ENCODE measurements at regions not wholly inside any gene's neighbourhood (a gene's known extent, or its start where the extent isn't known, plus 50 kb on each side); places are given as distances from the start of the nearest gene placed in this dataset.

DNA sequence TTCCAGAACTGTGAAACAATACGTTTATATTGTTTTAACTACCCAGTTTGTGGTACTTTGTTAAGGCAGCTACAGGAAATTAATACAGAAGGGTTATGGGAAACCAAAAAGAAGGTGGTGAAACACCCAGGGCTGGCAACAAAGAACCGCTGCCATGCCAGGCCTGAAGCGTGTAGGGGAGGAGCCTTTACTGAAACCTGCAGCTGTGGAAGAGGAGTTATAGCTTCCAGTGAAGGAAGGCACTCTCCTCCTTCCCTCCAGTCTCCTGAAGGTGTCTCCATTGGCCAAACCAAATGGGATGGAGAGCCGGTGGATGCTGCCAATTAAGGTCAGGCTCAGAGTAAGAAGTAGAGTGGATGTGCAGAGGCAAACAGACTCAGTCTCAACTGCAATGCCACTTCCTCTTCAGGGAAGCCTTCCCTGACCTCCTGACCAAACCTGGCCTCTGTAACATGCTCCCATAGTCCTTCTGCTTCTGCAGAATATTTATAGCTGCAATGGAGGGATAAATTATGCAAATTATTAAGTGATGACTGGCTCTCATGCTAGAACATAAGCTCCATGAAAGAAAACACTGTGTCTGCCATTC is 168.3 kb downstream of the DAD1 start:
- TF ChIP-seq CTCF (IDR thresholded peaks at IDR 0.05; ENCODE audit: low read depth, low read length, poor library complexity, severe bottlenecking) = no peak
- TF ChIP-seq EZH2phosphoT487 (IDR thresholded peaks at IDR 0.05; ENCODE audit: borderline replicate concordance, low read length) = no peak

Data from DOHH2 (cell line).